ENCODE measurements at regions not wholly inside any gene's neighbourhood (a gene's known extent, or its start where the extent isn't known, plus 50 kb on each side); places are given as distances from the start of the nearest gene placed in this dataset.

- no peak for TF ChIP-seq CTCF (IDR thresholded peaks at IDR 0.05)
- TF ChIP-seq POLR2A (IDR thresholded peaks at IDR 0.05): no peak
- TF ChIP-seq POLR2AphosphoS5 (IDR thresholded peaks at IDR 0.05): no peak
Measured at GRCh38 chr4:170167678-170168077, 77.9 kb upstream of the AADAT start.
